ENCODE measurements at regions not wholly inside any gene's neighbourhood (a gene's known extent, or its start where the extent isn't known, plus 50 kb on each side); places are given as distances from the start of the nearest gene placed in this dataset.

DNA sequence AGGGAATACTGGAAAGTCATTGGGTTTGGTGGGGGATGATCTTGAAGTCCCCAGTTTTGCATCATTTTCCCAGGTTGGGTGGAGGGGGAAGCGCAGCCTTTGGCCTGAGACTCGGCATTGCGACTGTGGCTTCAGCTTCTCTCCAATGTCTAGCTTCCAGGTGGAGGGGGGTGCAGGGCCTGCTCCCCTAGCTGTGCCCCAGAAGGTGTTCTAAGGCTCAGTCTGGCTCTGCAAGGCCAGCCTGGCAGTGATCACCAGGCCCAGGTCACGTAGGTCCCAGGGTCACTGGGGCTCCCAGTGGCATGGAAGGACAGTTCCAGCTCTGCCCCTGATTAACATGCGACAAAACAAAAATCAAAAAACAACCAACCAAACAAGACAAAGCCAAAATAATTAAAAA, 56.9 kb upstream of the HAAO start:
- DNase-seq: no peak

DNA sequence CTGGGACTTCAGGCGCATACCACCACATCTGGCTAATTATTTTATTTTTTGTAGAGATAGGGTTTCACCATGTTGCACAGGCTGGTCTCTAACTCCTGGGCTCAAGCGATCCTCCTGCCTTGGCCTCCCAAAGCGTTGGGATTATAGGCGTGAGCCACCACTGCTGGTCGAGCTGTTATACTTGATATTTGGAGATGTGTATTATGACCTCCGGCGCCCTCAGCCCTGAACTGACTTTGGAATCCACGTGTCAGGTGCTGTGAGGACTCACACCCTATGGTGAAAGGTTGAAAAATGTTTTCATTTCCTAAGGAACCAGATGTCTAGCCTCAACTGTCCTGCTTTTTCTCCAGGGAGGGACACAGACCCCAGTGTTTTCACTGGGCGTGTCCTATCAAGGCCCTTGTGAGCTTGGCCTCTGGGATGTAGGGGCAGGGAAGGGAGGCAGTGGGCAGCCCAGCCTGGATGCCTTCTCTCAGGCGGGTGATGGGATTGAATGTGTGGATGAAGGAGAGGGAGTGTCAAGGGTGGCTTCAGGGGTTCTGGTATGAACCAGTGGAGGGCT, 56.4 kb upstream of the HAAO start:
- DNase-seq: no peak

DNA sequence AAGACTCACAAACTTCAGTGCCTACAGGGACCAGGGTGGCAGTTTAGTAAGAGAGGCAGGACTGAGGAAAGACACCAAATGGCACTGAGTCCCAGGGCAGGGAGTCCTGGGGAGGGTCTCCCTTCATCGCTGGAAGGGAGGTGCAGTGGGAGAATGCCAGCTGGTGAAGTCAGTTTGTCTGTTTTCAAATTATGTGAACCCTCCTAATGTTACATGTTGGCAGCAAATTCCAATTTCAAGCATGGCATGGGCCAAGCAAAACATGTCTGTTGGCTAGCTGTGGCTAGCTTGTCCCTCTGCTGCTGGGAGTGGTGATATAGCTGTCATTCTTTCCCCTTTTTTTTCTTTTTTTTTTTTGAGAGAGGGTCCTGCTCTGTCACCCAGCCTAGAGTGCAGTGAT, 55.9 kb upstream of the HAAO start:
- no peak for DNase-seq

GRCh38 chr2:42847596-42848151, 55.3 kb upstream of the HAAO start:
- no peak for DNase-seq

- no peak for DNase-seq
Measured at GRCh38 chr2:42846932-42847595, 54.7 kb upstream of the HAAO start.

- no peak for DNase-seq
Measured at GRCh38 chr2:42846026-42846425, 53.6 kb upstream of the HAAO start.

GRCh38 chr2:42844901-42845821, 52.8 kb upstream of the HAAO start:
- DNase-seq: no peak

DNA sequence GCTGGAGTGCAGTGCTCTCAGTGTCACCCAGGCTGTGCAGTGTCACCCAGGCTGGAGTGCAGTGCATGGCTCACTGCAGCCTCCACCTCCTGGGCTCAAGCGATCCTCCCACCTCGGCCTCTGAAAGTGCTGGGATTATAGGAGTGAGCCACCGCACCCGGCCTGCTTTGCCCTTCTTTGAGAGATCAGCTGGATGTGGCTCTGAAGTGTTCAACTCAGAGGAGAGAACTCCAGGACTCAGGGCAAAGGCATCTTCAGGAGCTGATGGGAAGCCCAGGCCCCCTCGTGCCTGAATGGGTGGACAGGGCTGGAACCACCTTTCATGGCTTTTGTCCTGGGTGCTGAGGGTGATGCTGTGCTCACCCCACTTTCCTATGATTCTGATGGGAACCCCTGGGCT, 52.0 kb upstream of the HAAO start:
- DNase-seq: no peak

GRCh38 chr2:42843611-42844010, 51.2 kb upstream of the HAAO start:
- DNase-seq: no peak

GRCh38 chr2:42843131-42843530, 50.7 kb upstream of the HAAO start:
- no peak for DNase-seq

DNA sequence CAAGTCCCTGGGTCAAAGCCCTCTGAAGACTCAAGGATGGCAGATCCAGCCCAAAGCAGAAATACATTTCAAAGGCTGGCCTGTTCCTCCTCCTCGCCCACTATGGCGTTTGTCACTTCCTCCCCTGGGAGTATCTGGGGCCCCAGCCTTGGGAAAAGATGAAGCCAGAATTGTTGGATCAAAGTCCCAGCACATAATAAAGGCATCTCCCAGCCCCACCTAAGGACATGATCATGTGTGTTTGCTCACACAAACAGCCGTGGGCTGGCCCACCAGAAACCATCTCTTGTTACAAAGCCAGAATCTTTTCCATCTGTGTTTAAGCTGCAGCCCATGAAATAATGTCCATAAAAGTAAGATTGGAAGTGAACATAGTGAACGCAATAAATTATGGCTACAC, 50.1 kb upstream of the HAAO start:
- no peak for DNase-seq
